GM19463 (cell line): ENCODE measurements at regions not wholly inside any gene's neighbourhood (a gene's known extent, or its start where the extent isn't known, plus 50 kb on each side); places are given as distances from the start of the nearest gene placed in this dataset.

Source experiments
- ATAC-seq: cut with Tn5 transposase; IDR thresholded peaks from one replicate; pipeline ENCODE4 v1.9.1; 2021; ENCODE audit warnings: mild to moderate bottlenecking, moderate library complexity; ENCODE audit not compliant: unreplicated experiment

DNA sequence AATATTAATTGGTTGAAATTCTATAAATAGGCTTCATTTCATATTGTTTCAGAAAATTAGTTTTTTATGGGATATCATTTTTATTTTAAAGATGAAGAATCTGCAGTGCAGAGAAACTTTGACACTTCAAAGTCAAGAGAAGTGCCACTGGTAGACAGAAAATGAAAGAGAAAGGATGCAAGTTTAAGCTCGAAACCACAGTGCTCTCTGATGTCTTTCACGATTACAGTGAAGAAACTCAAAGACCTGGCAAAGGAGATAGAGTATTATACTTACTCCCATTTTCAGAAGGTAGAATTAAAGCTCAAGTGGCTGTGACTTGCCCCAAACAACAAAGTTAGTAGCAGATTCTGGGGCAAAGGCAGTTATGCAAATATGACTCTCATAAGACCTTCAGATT, 745.4 kb downstream of the TECRL start:
- no peak for ATAC-seq

DNA sequence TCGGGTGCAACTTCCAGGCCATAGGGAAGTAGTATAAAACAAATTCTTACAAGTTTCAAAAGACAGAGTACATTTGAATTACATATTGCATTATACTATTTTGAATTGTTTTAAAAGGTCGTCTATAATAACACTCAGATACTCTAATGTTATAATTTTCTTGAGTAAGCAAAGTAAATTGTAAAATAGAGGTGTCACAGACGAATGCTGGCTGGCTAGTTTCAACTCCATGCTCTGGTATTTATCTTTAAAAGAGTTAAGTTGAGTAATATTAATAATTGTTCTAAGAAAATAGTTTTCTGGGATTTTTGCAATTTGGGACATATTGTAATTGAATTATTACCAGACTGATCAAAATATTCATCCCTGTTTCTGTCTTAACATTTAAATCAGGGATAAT, 764.9 kb downstream of the TECRL start:
- ATAC-seq = no peak

DNA sequence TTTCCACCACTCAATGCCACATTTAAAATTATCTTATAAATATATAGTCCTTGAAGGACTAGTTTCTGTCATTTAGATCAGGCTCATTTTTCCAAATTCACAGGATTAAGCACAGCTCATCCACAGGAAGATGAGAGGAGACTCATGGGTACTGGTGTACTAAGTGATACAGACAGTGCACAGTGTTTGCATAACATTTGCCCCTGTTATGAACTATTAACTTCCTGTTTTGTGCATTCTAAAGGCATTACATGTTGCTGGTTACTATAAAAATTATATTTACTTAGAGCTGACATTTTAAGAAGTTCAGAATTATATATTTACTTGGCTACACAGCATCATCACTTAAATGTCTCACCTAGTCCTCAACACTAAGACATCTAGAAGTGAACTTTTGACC, 772.0 kb downstream of the TECRL start:
- no peak for ATAC-seq

DNA sequence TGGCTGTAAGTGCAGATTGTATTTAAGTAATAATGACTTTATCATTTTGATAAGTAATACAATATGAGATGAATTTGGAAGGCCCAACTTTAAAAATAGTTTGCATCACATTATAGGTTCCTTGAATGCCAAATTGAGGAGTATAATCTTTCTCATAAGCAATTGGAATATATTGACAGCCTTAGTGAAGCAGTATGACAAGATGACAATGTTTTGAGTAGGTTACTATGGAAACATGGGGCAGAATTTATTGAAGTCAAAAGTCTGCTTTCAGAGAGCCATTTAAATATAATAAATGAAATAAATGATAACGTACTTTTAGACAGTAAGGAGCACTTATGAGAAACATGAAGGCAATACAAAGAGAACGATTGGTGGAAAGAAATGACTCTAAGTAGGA, 776.4 kb downstream of the TECRL start:
- no peak for ATAC-seq

DNA sequence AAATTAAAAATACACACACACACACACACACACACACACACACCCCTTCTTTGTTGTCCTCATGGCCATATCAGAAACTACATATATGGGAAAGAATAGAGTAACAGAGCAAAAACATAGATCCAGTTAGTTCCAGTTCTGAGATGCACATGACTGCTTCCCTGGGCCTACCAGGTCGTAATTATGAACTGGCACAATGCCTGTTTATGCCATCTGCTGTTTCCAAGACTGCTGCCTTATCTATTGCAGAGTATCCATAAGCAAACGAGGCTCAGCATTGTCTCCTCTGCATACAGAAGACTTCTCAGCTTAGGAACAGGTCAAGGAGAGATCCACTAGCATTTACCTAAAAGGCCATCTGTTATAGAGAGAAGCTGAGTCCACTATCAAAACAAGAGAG, 789.0 kb downstream of the TECRL start:
- no peak for ATAC-seq

DNA sequence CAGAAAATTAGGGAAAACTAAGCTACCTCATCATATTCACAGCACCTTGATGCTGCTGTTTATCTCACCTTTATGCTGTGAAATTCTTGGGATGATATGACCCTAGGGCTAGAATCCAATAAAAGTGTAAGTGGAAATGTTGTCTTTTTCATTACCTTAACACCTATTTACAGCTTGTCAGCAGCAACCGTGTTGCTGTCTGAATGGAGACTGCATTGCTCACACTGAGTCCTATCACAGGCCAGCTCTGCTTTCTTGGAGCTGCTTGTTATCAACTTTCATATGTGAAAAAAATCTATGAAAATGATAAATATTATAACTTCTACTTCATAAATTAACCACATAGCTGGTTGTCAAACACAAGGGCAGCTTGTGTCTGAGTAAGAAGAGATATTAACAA, 789.5 kb downstream of the TECRL start:
- ATAC-seq = no peak

DNA sequence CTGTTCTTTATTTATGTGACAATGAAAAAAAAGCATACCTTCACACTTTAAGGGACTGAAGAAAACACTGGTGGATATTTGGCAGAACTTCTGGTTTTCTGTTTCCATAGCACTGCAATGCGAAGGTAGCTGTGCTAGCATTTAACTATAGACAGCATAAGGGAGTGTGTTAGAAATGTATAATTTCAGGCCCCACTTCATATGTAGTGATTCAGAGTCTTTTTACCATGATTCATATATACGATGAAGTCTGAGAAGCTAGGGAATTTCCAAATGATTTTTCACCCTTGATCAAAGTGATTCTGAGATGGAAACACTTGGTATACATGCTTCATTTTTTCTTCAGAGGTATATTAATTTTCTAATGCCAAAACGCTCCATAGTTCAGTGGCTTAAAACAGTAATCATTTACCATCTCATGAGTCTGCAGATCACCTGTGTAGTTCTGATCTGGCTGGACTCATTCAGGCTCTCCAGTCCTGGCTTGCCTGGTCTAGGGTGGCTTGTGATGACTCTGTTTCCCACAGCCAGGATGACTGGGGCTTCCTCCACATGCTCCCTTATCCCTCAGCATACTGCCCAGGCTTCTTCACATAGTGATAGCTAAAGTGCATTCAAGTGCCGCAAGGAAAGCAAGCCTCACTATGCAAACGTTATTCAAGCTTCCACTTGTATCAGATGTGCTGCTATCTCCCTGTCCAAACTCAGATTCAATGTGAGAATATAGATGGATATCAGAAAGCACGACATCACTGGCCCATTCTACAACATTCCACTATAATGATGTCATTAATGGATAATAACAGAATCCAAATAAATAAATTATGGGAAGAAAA, 790.1 kb downstream of the TECRL start:
- no peak for ATAC-seq

DNA sequence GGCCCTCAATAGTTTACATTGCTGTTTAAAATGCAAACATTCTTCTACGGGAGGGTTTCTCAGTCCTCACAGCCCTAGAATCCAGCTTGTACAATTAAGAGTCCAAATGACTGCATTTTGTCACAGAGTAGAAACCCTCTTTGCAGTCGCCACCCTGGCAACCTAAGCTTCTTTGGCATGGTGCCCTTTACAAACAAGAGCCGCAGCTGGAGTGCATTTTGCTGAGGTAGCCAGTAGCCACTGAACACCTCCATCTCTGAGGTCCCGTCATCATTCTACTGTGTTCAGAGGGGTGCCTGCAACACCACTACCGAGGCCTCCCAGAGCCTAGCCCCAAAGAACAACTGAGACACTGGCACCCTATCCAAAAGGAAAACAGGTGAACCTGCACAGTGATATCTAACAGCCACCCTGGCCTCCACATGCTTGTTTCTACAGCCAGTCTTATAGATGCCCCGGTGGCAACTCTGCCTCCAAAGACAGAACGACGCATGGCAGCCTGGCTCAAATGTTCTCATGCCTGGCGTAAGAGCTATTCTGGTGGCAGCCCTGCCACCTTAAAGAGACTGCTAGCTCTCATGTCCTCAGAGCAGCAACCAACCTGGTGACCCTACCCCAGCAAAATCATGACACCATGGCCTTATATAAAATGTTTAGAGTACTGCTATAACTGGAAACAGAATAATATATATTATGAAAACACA, 801.9 kb downstream of the TECRL start:
- no peak for ATAC-seq

DNA sequence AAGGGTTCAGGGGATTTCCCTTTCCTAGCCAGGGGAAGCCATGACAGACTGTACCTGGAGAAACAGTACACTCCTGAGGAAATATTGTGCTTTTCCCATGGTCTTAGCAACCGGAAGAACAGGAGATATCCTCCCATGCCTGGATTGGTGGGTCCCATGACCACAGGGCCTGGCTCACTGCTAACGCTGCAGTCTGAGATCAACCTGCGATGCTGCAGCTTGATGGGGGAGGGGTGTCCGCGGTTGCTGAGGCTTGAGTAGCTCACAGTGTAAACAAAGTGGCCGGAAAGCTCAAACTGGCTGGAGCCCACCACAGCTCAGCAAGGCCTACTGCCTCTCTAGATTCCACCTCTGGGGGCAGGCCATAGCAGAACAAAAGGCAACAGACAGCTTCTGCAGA, 819.5 kb downstream of the TECRL start:
- ATAC-seq = no peak

DNA sequence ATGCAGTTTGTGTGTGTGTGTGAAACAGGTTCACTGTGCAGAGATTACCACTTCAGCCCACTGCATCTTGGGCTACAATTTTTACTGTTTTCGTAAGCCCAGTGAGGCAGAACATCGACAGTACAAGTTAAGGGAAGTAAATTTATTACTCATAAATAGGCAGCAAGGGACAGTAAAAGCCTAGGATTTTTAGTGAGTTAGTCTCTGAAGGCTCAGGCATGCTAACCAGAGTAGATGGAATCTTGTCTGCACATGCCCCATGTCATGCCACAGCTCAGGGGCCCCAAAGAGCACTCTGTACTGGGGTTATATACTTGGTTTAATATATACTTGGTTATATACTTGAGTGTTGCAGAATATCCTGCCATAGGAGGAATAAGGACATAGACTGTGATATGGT, 825.7 kb downstream of the TECRL start:
- no peak for ATAC-seq

DNA sequence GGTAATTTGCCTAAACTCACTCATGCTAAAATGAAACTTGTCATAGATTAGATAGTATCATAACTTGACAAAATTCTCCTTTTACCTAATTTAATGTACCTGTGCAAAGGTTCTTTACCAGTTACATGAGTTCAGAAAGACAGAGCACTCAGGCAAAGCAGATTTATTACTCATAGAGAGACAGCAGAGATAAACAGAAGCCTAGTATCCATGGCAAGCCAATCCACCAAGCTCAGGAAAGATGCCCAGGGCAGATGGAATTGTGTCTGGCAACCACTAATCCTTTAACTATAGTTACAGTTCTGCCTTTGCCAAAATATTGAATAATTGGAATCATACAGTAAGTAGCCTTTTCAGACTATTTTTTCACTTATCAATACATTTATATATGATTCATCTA, 826.2 kb downstream of the TECRL start:
- ATAC-seq = no peak

DNA sequence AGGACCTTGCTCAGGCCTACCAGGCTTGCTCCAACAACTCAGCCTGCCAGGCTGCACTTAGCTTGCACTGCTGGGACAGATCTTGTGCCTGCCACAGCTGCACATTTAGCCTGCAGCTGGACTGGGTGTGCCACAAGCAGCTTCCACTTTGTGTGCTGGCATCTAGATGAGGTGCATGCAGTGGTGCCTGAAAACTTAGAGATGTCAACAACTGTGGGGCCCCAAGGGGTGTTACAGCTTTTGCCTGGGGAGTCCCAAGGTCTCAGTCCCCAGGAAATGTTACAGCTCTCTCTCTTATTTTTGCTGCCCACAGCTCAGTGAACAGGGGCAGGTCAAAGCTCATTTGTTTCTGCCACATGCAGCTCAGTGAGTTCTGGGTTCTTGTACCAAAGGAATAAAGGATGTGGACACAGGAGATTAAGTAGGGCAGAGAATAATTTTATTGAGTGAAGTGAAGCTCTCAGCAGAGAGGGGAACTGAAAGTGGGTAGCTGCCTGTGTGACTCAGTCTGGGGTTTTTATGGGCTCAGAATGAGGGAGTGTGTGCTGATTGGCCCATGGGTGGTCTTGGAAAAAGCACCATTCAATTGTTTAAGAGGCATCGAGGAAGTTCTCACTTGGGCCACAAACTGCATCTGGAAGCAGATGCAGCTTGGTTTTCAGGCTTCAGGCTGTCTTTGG, 828.3 kb downstream of the TECRL start:
- peak; percentile 70 for ATAC-seq

DNA sequence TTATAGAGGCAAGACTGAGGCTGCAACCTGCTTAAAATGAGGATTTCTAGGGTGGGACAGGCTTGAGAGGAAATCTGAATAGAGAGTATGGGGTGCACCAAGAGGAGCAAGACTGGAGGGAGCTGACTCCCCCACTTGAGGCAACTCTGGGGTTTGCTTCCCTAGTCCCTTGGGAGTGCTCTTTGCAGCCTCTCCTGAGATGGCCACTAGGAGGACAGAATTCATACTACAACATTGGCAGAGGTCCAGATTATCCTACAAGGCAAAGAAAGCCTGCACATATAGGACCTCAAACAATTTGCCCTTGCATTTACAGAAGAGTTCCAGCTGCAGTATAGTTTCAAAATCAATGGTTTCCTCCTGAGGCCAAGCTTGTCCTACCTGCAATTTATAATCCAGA, 830.9 kb downstream of the TECRL start:
- ATAC-seq = no peak

DNA sequence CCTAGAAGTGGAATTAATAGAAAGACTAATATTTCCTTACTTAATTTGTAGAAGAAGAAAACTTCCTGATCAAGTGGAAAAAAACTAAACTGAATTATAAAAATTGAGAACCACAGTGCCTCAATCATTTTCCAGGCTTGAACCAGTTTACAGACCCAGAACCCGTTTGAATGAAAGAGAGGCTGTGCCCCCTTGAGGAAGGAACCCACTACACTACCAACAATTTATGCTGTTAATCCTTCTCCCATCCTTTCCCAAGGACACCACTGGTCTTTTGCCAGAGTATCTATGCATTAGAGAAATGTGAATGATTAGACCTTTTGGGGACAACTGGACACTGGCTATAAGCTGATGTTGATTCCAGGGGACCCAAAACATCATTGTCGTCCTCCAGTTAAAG, 842.6 kb downstream of the TECRL start:
- no peak for ATAC-seq

DNA sequence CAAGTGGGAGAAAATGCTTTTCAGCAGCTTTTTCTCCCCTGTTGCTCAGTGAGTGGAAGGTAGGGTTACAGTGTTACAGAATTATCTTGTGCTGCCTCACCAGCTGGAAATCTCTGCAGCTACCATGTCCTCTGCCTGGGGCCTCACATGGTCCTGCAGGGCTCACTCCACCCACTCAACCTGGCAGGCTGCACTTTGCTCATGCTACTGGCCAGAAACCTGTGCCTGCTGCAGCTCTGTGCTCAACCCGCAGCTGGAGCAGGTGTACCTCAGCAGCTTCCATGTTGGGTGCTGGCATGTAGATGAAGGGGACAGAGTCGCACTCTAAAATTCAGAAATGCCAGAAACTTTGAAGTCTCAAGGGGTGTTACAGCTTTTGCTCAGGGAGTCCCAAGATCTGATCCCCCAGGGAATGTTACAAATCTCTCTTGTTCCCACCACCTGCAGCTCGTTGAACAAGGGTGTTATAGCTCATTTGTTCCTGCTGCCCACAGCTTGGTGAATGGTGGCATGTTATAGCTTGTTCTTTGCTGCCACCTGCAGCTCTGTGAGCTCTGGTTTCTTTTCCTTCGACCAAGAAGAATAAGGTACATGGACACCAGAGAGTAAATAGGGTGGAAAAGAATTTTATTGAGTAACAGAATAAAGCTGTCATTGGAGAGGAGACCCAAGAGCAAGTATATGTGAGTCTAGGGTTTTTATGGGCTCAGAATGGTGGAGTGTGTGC, 845.8 kb downstream of the TECRL start:
- no peak for ATAC-seq

DNA sequence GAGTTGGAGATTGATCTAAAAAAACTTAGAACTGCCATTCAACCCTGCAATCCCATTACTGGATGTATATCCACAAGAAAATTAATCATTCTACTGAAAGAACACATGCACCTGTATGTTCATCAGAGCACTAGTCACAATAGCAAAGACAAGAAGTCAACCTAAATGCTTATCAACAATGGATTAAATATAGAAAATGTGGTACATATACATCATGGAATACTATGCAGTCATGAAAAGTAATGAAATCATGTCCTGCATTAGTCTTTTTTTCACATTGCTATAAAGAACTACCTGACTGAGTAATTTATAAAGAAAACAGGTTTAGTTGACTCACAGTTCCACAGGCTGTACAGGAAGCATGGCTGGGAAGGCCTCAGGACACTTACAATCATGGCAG, 850.5 kb downstream of the TECRL start:
- no peak for ATAC-seq

DNA sequence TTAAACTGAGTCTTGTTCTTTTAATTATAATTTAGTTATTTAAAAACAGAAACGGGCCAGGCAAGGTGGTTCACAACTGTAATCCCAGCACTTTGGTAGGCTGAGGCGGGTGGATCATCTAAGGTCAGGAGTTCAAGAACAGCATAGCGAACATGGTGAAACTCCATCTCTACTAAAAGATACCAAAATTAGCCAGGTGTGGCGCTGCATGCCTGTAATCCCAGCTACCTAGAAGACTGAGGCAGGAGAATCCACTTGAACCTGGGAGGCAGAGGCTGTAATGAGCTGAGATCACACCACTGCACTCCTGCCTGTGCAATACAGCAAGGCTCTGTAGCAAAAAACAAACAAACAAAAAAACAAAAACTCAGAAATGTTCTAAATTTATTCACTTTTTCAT, 852.9 kb downstream of the TECRL start:
- no peak for ATAC-seq

DNA sequence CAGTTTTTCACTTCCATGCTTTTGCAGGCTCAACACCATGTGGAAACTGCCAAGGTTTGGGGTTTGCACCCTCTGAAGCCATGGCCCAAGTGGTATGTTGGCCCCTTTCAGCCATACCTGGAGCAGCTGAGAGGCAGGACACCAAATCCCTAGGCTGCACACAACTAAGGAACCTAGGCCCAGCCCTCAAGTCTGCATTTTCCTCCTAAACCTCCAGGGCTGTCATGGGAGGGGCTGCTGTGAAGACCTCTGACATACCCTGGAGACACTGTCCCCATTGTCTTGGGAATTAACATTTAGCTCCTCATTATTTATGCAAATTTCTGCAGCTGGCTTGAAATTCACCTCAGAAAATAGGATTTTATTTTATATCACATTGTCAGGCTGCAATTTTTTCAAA, 856.1 kb downstream of the TECRL start:
- no peak for ATAC-seq

DNA sequence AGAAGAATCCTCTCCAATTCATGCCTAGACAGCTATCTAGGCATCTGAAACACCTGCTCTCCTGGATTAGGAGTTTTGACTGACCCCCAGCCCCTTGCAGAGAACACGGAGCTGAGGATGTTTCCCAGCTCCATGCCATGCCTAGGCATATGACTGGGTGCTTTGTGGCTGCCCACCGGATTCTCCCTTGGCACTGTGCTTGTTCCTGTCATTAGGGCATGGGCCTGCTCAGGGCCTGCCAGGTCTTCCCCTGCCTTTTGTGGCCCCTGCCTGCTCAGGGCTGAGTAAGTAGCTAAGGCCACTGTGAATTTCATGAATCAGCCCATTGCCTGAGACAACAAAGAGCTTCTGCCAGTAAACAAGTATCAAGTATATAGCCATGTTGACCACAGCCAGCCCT, 867.4 kb downstream of the TECRL start:
- no peak for ATAC-seq

DNA sequence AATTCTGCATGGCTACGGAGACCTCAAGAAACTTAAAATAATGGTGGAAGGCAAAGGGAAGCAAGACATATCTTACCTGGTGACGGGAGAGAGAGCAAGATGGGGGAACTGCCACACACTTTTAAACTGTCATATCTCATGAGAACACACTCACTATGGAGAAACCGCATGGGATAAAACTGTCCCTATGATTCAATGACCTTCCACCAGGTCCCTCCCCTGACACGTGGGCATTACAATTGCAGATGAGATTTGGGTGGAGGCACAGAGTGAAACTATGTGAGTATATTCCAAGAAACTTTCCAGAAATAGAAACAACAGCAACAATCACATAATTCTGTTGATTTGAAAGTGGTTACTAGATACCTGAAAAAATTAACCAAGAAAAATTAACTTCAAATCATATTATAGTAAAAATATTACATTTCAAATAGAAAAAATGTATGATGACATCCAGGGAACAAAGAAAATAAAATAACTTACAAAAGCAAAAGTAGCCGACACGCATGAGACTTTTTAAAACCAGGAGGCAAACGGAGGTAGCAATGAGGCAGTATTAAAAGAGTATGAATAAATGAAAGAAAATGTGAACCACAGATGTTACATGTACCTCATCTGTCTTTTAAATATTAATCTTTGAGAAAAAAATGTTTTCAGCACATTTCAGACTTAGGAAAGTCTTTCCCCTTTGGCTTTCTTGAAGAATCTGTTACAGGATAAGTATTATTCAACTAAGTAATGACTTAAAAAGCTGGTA, 879.5 kb downstream of the TECRL start:
- ATAC-seq = no peak
